ENCODE measurements at regions not wholly inside any gene's neighbourhood (a gene's known extent, or its start where the extent isn't known, plus 50 kb on each side); places are given as distances from the start of the nearest gene placed in this dataset.

- DNase-seq (ENCODE audit: low spot score): no peak
- intact Hi-C loops (cut with DNase I): no loop called here
Observed at GRCh38 chr15:89400782-89401545, 66.3 kb upstream of the POLG start.

DNA sequence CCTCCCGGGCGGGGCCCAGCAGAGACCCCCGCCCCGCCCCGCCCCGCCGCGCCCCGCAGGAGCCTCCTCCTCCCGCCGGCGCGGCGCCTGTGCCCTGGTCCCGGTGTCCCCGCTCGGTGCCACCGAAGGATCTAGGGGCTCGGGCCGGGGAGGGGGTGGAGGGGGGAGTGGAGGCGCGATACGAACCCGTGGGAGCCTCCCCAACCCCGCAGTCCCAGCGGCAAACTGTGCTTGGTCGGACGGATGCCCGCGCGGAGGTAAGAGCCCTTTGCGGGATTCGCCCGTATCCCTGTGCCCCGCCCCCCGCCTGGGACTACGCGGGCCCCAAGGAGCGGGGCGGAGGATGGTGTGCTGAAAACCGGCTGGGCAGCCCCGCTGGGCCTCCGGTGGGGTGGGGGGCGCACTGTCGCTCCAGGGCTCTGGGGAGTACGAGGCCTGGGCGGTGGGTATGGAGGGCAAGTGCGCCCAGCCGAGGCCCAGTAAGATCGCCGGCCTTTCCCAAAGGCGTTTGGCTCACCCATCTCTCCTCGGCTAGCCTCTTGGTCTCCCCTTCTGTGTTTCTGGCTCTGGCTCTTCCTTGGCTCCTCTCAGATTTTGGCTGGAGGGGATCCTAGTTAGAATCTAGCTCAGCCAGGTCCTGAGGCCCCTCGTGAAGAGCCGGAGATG, 65.6 kb upstream of the POLG start:
- no peak for DNase-seq (ENCODE audit: low spot score)
- intact Hi-C loops (cut with DNase I): no loop called here

- no peak for DNase-seq (ENCODE audit: low spot score)
- intact Hi-C loops (cut with DNase I): no loop called here
Observed at GRCh38 chr15:89399238-89400115, 64.9 kb upstream of the POLG start.

DNA sequence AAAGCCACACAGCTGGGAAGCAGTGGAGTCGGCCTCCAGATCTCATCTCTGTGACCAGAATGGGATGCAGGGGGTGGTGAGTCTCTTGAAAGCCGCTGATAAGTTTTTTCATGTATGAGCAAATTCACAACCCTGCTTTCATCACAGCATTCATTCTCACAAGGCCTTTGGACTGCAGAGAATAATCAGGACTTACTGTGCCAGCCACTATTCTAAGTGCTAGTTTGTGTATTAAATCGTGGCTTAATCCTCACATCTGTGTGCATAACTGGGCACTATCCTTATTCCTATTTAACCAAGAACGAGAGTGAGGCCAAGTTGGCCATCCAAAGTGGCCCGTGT, 64.2 kb upstream of the POLG start:
- intact Hi-C loops (cut with DNase I): no loop called here
- no peak for DNase-seq (ENCODE audit: low spot score)

DNA sequence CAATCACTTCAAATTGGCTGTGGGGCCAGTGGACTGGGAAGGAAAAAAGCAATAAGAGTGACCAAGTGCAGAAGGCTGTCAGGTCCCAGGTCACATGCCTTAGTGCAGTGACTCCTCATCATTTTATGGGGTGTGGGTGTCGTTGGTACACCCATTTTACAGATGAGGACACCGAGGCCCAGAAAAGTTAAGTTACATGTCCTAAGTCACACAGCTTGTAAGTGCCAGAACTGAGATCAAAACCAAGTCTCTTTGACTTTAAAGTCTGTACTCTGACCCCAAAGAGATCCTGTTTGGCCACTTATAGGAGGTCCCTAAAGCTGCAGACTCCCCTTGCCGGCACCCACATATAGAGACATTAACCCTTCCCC, 63.0 kb upstream of the POLG start:
- intact Hi-C loops (cut with DNase I): no loop called here
- DNase-seq (ENCODE audit: low spot score): no peak

DNA sequence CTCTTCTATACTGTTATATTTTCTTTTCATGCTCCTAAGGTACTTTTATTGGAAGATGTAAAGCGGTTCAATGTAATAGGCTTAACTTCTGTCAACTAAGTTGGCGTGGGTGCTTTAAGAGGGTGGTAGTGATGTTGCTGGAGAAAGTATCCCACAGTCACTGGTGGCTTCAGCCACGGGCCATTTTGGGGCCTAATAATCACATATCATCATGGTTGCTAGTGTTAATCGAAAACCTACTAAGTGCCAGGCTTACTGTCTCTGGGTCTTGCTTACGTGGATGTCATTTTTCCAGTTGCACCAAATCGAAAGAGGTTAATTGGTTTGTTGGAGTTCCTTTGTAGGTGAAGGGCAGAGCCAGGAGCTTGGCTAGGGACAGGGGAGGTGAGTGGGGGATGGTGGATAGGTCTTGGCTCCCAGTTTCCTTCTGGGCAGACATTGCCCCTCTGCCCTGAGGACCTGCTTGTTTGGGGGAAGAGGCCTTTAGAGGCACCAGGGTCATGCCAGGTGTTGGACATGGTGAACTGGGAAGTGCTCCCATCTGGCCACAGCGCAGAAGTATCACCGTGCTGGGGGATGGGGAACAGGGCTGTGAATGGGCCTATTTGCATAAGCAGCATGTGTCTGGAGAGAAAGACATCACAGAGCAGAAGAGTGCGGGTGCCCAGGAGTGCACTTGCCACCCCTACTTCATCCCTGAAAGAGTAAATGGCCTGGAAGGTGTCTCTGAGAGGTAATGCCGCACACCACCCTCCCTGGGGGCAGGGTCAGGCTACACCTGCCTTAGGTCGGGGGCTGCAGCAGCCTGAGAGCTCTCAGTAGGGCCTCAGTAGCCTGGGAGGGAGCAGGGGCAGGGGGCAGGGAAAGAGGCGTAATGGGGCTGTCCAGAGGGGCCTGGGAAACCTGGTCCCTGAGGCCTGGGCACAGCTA, 62.4 kb upstream of the POLG start:
- intact Hi-C loops (cut with DNase I): no loop called here
- DNase-seq (ENCODE audit: low spot score): no peak

DNA sequence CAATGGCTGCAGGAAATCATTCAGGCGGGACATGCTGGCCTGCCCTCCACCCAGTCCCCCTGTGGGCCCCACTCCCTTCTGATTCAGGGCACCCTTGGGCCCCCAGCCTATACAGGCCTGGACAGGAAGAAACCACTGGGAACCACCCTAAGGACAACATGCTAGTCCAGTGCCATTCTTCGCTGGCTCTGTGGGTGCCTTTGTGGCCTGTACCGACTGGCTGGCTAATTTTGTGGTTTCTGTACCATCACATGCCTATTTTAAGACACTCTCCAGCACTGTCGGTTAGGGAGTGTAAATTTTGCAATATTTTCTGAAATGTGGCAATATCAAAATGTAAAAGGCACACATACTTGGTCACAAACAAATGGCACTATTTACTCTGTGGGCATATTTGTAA, 61.4 kb upstream of the POLG start:
- no peak for DNase-seq (ENCODE audit: low spot score)
- intact Hi-C loops (cut with DNase I): no loop called here

- DNase-seq (ENCODE audit: low spot score): no peak
- intact Hi-C loops (cut with DNase I): no loop called here
Observed at GRCh38 chr15:89395461-89395871, 60.8 kb upstream of the POLG start.

- DNase-seq (ENCODE audit: low spot score): no peak
- intact Hi-C loops (cut with DNase I): no loop called here
Observed at GRCh38 chr15:89395031-89395430, 60.4 kb upstream of the POLG start.

DNA sequence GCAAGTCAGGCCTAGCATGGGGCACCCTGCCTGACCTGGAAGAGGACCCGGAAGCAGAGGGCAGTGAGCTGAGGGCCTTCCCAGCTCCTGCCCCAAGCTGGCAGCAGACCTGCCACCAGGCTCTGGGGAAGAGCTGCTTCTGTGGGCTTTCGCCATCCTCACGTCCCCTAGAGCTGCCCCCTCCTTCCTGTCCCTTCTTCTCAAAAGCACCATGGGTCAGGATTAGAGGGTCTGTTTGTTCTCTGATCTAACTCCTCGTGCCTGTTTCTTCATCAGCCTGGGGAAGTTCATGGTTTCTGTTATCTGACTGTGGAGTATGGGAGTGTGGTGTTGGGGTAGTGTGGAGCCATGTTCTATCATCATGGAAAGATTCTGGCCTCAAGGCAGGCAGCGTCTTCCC, 58.4 kb upstream of the POLG start:
- intact Hi-C loops (cut with DNase I): no loop called here

DNA sequence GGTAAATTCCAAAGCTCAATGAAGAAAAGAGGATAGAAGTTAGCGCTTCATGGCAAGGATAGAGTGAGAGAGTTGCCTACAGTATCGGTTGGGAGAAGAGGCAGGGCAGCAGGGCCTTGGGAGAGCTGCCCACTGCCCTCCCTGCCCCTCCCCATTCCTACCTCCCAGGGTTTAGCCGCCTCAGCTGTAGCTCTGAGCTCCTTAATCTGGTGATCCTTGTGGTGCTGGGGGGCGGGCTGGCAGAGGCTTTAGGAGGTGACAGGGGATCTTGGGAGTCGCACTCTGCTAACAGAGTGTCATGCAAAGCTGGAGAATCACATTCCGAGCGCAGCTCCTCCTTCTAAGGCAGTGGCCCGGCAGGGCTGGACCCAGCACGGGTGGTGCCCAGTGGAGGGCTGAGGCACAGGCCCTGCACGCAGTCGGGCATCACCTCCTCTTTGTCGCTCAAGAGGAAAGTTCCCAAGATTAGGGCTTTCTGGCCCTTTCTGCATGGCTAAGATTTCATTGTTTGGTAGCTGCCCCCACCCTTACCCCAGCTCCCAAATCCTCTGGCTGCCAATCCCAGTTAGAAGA, 57.1 kb upstream of the POLG start:
- no peak for DNase-seq (ENCODE audit: low spot score)
- intact Hi-C loops (cut with DNase I): loop anchor here in 1 of 2 donors (1.0 kb wide), 1 partner anchor 31 kb away; no protein-coding TSS in a partner anchor

More for the DNA sequence above, 58.4 kb upstream of the POLG start:
- no peak for DNase-seq (ENCODE audit: low spot score)

GRCh38 chr15:89389841-89390603, 55.4 kb upstream of the POLG start:
- intact Hi-C loops (cut with DNase I): no loop called here
- DNase-seq (ENCODE audit: low spot score): no peak

DNA sequence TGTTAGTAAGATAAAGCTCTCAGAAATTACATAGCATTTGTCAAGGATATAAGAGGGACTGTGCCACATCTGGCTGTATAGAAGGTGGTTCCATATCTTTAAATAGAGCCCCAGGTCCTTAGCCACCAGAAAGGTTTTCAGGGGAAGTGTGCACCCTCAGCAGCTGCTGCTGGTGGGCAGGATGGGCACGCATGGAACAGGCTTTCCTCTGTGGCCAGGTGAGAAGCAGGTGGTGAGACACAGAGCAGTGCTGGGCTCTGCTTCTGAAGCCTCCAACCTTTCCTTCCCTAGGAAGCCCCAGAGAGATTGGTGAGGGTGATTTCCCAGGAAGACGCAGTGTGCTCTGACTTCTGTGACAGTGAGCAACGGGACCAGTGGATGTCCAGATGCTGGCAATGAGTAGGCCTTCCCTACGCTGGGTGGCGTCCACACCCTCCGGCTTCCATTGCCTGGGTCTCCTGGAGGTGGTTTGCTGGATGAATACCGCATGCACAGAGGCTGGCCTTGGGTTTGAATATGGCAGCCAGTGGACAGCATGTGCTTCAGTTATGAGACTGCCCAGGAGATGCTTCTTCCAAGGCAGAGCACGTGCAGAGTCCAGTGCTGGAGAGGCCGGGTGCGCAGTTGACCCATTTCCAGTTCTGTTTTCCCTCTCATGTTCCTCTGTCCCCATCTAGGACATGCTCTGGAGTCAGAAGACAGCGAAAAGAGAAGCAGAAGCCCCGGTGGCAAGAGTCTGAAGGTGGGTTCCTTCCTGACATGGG, 52.7 kb upstream of the POLG start:
- intact Hi-C loops (cut with DNase I): no loop called here

GRCh38 chr15:89385596-89386331, 51.1 kb upstream of the POLG start:
- intact Hi-C loops (cut with DNase I): no loop called here
- no peak for DNase-seq (ENCODE audit: low spot score)

More for the DNA sequence above, 52.7 kb upstream of the POLG start:
- DNase-seq (ENCODE audit: low spot score): no peak

All from posterior vena cava (tissue), 2 donors.